SK-N-SH treated with all-trans-retinoic acid at 6 μM for 48 hours (cell line): ENCODE measurements at regions not wholly inside any gene's neighbourhood (a gene's known extent, or its start where the extent isn't known, plus 50 kb on each side); places are given as distances from the start of the nearest gene placed in this dataset.

Experiments
- ARNTL ChIP-seq: fragments of 450-650 bp; formaldehyde crosslinking; IDR thresholded peaks from 2 replicates; pipeline ENCODE4 v1.5.0; 2020; ENCODE audit warnings: low read depth, mild to moderate bottlenecking, moderate library complexity, borderline replicate concordance
- CSDC2 ChIP-seq: fragments of 250-450 bp; sonication (Bioruptor Pico); IDR thresholded peaks from 2 replicates; pipeline ENCODE4 v1.5.0; 2020; ENCODE audit warnings: mild to moderate bottlenecking, moderate library complexity
- SNAI2 ChIP-seq: fragments of 250-450 bp; sonication (Bioruptor Pico); IDR thresholded peaks from 2 replicates; pipeline ENCODE4 v1.5.0; 2020; ENCODE audit warnings: mild to moderate bottlenecking, moderate library complexity
- ZFP30 ChIP-seq: fragments of 450-650 bp; formaldehyde crosslinking; IDR thresholded peaks from 2 replicates; pipeline ENCODE4 v1.5.0; 2022; ENCODE audit warnings: mild to moderate bottlenecking, moderate library complexity
- ZNF70 ChIP-seq: fragments of 450-650 bp; formaldehyde crosslinking; IDR thresholded peaks from 2 replicates; pipeline ENCODE4 v1.5.0; 2020; ENCODE audit warnings: mild to moderate bottlenecking, moderate library complexity
- ZNF8 ChIP-seq: fragments of 450-650 bp; formaldehyde crosslinking; IDR thresholded peaks from 2 replicates; pipeline ENCODE4 v1.5.0; 2020; ENCODE audit warnings: mild to moderate bottlenecking, moderate library complexity
- TF ChIP-seq, protein P1 (sequence below): fragments of 250-450 bp; sonication (Bioruptor Pico); IDR thresholded peaks from 2 replicates; pipeline ENCODE4 v1.5.1; 2020; ENCODE audit warnings: low read depth, mild to moderate bottlenecking, moderate library complexity
- TF ChIP-seq, protein P2 (sequence below): fragments of 250-450 bp; sonication (Bioruptor Pico); IDR thresholded peaks from 2 replicates; pipeline ENCODE4 v1.8.0; 2021; ENCODE audit warnings: low read depth, mild to moderate bottlenecking, moderate library complexity, borderline replicate concordance
- TF ChIP-seq, protein P3 (sequence below): fragments of 250-450 bp; sonication (Bioruptor Pico); IDR thresholded peaks from 2 replicates; pipeline ENCODE4 v1.8.0; 2020; ENCODE audit warnings: mild to moderate bottlenecking, moderate library complexity, borderline replicate concordance

DNA sequence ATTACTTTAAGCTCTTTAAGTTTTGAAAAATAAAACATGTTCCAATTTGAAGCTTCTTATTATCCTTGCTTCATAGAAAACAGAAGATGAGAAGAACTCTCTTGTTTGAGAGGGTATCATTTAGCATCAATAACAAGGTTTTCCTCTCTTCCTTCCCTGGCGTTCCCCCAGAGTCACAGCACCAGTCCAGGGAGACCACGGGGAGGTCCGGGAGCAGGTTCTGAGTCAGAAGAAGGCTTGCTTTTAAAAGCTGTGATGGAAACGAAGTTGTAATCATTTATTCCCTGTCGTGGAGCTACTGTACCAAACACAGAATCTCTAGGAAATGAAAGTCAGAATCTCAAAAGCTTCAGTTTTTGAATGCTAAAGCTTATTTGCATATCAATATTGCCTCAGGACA lies 174.0 kb upstream of the LSM14A start:
- TF ChIP-seq CSDC2 (CRISPR knock-in tag) (no peak), ZNF8 (no peak), ZFP30 (CRISPR knock-in tag) (no peak), ZNF70 (CRISPR knock-in tag) (no peak), ARNTL (CRISPR knock-in tag) (no peak), SNAI2 (CRISPR knock-in tag) (no peak)
- TF ChIP-seq, protein P1, sequence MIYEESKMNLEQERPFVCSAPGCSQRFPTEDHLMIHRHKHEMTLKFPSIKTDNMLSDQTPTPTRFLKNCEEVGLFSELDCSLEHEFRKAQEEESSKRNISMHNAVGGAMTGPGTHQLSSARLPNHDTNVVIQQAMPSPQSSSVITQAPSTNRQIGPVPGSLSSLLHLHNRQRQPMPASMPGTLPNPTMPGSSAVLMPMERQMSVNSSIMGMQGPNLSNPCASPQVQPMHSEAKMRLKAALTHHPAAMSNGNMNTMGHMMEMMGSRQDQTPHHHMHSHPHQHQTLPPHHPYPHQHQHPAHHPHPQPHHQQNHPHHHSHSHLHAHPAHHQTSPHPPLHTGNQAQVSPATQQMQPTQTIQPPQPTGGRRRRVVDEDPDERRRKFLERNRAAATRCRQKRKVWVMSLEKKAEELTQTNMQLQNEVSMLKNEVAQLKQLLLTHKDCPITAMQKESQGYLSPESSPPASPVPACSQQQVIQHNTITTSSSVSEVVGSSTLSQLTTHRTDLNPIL (CRISPR knock-in tag): no peak
- TF ChIP-seq, protein P2, sequence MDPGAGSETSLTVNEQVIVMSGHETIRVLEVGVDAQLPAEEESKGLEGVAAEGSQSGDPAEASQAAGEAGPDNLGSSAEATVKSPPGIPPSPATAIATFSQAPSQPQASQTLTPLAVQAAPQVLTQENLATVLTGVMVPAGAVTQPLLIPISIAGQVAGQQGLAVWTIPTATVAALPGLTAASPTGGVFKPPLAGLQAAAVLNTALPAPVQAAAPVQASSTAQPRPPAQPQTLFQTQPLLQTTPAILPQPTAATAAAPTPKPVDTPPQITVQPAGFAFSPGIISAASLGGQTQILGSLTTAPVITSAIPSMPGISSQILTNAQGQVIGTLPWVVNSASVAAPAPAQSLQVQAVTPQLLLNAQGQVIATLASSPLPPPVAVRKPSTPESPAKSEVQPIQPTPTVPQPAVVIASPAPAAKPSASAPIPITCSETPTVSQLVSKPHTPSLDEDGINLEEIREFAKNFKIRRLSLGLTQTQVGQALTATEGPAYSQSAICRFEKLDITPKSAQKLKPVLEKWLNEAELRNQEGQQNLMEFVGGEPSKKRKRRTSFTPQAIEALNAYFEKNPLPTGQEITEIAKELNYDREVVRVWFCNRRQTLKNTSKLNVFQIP (CRISPR knock-in tag): no peak
- TF ChIP-seq, protein P3, sequence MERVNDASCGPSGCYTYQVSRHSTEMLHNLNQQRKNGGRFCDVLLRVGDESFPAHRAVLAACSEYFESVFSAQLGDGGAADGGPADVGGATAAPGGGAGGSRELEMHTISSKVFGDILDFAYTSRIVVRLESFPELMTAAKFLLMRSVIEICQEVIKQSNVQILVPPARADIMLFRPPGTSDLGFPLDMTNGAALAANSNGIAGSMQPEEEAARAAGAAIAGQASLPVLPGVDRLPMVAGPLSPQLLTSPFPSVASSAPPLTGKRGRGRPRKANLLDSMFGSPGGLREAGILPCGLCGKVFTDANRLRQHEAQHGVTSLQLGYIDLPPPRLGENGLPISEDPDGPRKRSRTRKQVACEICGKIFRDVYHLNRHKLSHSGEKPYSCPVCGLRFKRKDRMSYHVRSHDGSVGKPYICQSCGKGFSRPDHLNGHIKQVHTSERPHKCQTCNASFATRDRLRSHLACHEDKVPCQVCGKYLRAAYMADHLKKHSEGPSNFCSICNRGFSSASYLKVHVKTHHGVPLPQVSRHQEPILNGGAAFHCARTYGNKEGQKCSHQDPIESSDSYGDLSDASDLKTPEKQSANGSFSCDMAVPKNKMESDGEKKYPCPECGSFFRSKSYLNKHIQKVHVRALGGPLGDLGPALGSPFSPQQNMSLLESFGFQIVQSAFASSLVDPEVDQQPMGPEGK (CRISPR knock-in tag): no peak
